HepG2 (cell line): ENCODE measurements at regions not wholly inside any gene's neighbourhood (a gene's known extent, or its start where the extent isn't known, plus 50 kb on each side); places are given as distances from the start of the nearest gene placed in this dataset.
A peak's percentile ranks its signal among the peaks of the same experiment; 100 is the strongest.

Experiments used
- ATAC-seq: fragments of 200-7000 bp; cut with Tn5 transposase; 3 replicates; pipeline ENCODE4 v1.9.1; 2020; ENCODE audit warnings: mild to moderate bottlenecking, moderate library complexity
- BruUV-seq: library from RNA; stranded (reverse); fragments of 400-500 nt; replicated peaks from 2 replicates; lab custom pipeline; 2021; lab: Mats Ljungman, UMichigan
- CTCF ChIA-PET: fragments of 300-600 bp; formaldehyde crosslinking; extraction: SDS; loops from one replicate; lab custom pipeline; 2021; ENCODE audit warnings: low total read pairs, inconsistent platforms, low intra/inter-chr PET ratio; lab: Yijun Ruan, JAX
- POLR2A ChIA-PET: fragments of 350-600 bp; sonication (Branson Sonifier 250); formaldehyde crosslinking; loops from one replicate; lab custom pipeline; 2020; ENCODE audit warnings: antibody characterized with exemption, inconsistent platforms; lab: Yijun Ruan, JAX
- DNase-seq: peaks from one replicate; pipeline ENCODE4 v3.0.0-alpha.2; 2015; ENCODE audit warnings: low spot score
- FAIRE-seq: peaks from 3 replicates; lab custom pipeline; 2011; peaks lifted over from hg19 to GRCh38; lab: Jason Lieb, UNC
- H2AFZ ChIP-seq: one replicate; pipeline ENCODE4 v1.6.1; 2011; ENCODE audit warnings: low read length, inconsistent platforms
- H3K27ac ChIP-seq: fragments of 300-600 bp; 3 replicates; pipeline ENCODE4 v1.8.0; 2011; ENCODE audit warnings: mixed run types, mild to moderate bottlenecking, mixed read lengths, low read length, inconsistent platforms; ENCODE audit not compliant: insufficient read depth; ENCODE audit errors: extremely low read length
- H3K27me3 ChIP-seq, 2 experiments: fragments of 200-600 bp in 1 of 2; 2 replicates in 1 of 2; 3 replicates in 1 of 2; pipeline versions ENCODE4 v1.6.0 to v1.8.0; 2011; ENCODE audit warnings: low read length in 2 of 2, mild to moderate bottlenecking in 2 of 2, moderate library complexity in 2 of 2, inconsistent platforms in 1 of 2; ENCODE audit not compliant: insufficient read depth in 2 of 2, control insufficient read depth in 1 of 2
- H3K36me3 ChIP-seq, 2 experiments: fragments of 200-600 bp in 1 of 2; replicated peaks in 1 of 2; 2 replicates in 1 of 2; 3 replicates in 1 of 2; pipeline versions ENCODE4 v1.5.1 to v1.8.0; 2011; ENCODE audit warnings: low read length in 2 of 2, inconsistent platforms in 1 of 2; ENCODE audit not compliant: insufficient read depth in 2 of 2, control insufficient read depth in 1 of 2
- H3K4me1 ChIP-seq: 2 replicates; pipeline ENCODE4 v1.5.1; 2012; ENCODE audit warnings: low read length, inconsistent platforms; ENCODE audit not compliant: insufficient read depth
- H3K4me2 ChIP-seq: 2 replicates; pipeline ENCODE4 v1.6.0; 2011; ENCODE audit warnings: low read depth, low read length, inconsistent platforms
- H3K4me3 ChIP-seq, 3 experiments: fragments of 200-600 bp in 1 of 3; sonication (generic), shearing (Covaris generic) in 1 of 3; replicated peaks in 1 of 3; 2 replicates each; pipeline ENCODE4 v1.5.1; 2011 to 2016; ENCODE audit warnings: low read length in 3 of 3, inconsistent platforms in 2 of 3, low read depth in 2 of 3, mild to moderate bottlenecking in 2 of 3, control low read depth in 1 of 3, mixed read lengths in 1 of 3; ENCODE audit not compliant: insufficient read depth in 1 of 3
- H3K79me2 ChIP-seq: one replicate; pipeline ENCODE4 v1.6.1; 2011; ENCODE audit warnings: low read length, inconsistent platforms; ENCODE audit not compliant: insufficient read depth
- H3K9ac ChIP-seq: 2 replicates; pipeline ENCODE4 v1.6.0; 2011; ENCODE audit warnings: mild to moderate bottlenecking, low read depth, low read length, inconsistent platforms; ENCODE audit not compliant: insufficient read depth
- H3K9me3 ChIP-seq: 2 replicates; pipeline ENCODE4 v1.5.1; 2012; ENCODE audit warnings: mild to moderate bottlenecking, low read length
- H4K20me1 ChIP-seq: 2 replicates; pipeline ENCODE4 v1.6.0; 2011; ENCODE audit warnings: inconsistent platforms, mild to moderate bottlenecking, low read length, moderate library complexity; ENCODE audit not compliant: insufficient read depth
- ATF7 ChIP-seq, 2 experiments: fragments of 450-650 bp in 1 of 2; sonication (generic) in 1 of 2; formaldehyde crosslinking in 1 of 2; IDR thresholded peaks; 2 replicates each; pipeline versions ENCODE4 v1.4.0 to v1.6.1; 2016 to 2020; ENCODE audit warnings: antibody characterized with exemption in 1 of 2, mild to moderate bottlenecking in 1 of 2, missing genetic modification reagents in 1 of 2
- GABPB1 ChIP-seq: IDR thresholded peaks from 2 replicates; pipeline ENCODE4 v1.6.1; 2016; ENCODE audit warnings: mild to moderate bottlenecking, missing genetic modification reagents, moderate library complexity, missing compliant biosample characterization
- MAFF ChIP-seq: IDR thresholded peaks from 2 replicates; pipeline ENCODE4 v1.6.1; 2011; ENCODE audit warnings: low read depth, low read length, improper control_type of control experiment
- RBM22 ChIP-seq: fragments of 200-400 bp; formaldehyde crosslinking; optimal IDR thresholded peaks from 2 replicates; pipeline ENCODE3; 2017; ENCODE audit warnings: mild to moderate bottlenecking, low read length, moderate library complexity
- SOX5 ChIP-seq: IDR thresholded peaks from 2 replicates; pipeline ENCODE4 v1.6.1; 2016; ENCODE audit warnings: borderline replicate concordance
- ZC3H13 ChIP-seq: sonication (generic); formaldehyde crosslinking; IDR thresholded peaks from 2 replicates; pipeline ENCODE4 v1.8.1; 2023; ENCODE audit warnings: mild to moderate bottlenecking, missing genetic modification reagents, moderate library complexity
- ZFP36L2 ChIP-seq: sonication (generic); formaldehyde crosslinking; IDR thresholded peaks from 2 replicates; pipeline ENCODE4 v1.4.0; 2020; ENCODE audit warnings: missing genetic modification reagents
- ZNF354B ChIP-seq: sonication (generic); formaldehyde crosslinking; IDR thresholded peaks from 2 replicates; pipeline ENCODE4 v1.8.0; 2022; ENCODE audit warnings: mild to moderate bottlenecking, missing genetic modification reagents
- ZNF451 ChIP-seq: sonication (generic); formaldehyde crosslinking; IDR thresholded peaks from 2 replicates; pipeline ENCODE4 v1.5.0; 2020; ENCODE audit warnings: mild to moderate bottlenecking, missing genetic modification reagents
- WGBS: methylation state at CpG from one replicate; pipeline ENCODE4 v1.1.6; 2017; ENCODE audit warnings: low lambda C conversion rate; 5-methylcytosine and 5-hydroxymethylcytosine counted together
- in situ Hi-C: cut with HindIII; loops from 2 replicates; pipeline ENCODE4 v1.10.0; 2017; ENCODE audit warnings: low pct_unique_long_range_greater_than_20kb; ENCODE audit not compliant: extremely low pct_ligation_motif_present
- intact Hi-C: fragments of 100-400 bp; cut with micrococcal nuclease; formaldehyde crosslinking; loops from one replicate; pipeline ENCODE4 v1.10.0; 2022; ENCODE audit not compliant: unreplicated experiment

DNA sequence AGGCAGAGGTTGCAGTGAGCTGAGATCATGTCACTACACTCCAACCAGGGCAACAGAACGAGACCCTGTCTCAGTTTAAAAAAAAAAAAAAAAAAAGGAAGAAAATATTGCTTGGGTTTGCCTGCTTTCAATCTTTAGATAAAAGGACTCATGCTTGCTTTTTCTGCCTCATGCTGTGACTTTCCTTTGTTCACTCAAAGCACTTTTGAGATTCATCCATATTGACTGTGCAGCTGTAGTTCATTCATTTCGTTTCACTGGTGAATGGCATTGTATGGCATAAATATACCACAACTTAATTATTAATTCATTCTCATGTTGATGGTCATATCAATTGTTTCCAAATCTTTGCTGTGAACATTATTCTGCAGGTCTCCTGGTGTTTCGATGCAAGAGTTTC, 97.6 kb upstream of the NFE2L3 start:
- in situ Hi-C loops (no loop called here), intact Hi-C loops (no loop called here)
- H3K36me3 ChIP-seq, result no peaks in the 10 kb centered on the region
- 23% methylated on average over 3 of the region's 3 CpGs for WGBS
- H3K9me3 ChIP-seq, result no peaks in the 10 kb centered on the region
- ChIA-PET POLR2A (no interaction called here), CTCF (no interaction called here)
- peaks cover 0 to 7% of the 10 kb centered on the region in 2 experiments; a peak in 1 of 5 replicates for H3K27me3 ChIP-seq
- TF ChIP-seq ZC3H13 (CRISPR knock-in tag) (no peak), SOX5 (CRISPR knock-in tag) (no peak), GABPB1 (CRISPR knock-in tag) (no peak), ZNF451 (no peak), MAFF (no peak), ZFP36L2 (CRISPR knock-in tag) (no peak), RBM22 (no peak)
- ATAC-seq (no peak), FAIRE-seq (no peak), DNase-seq (no peak)
- no peak overlapping the region for H3K27ac ChIP-seq
- H3K79me2 ChIP-seq, result no peaks in the 10 kb centered on the region
- H3K4me1 ChIP-seq, result no peaks in the 10 kb centered on the region
- no peak overlapping the region for H3K9ac ChIP-seq
- H4K20me1 ChIP-seq, result no peaks in the 10 kb centered on the region
- H3K4me3 ChIP-seq, result no peak overlapping the region
- H2AFZ ChIP-seq, result no peak overlapping the region
- H3K4me2 ChIP-seq, result no peak overlapping the region
- BruUV-seq, result no TSS peak

DNA sequence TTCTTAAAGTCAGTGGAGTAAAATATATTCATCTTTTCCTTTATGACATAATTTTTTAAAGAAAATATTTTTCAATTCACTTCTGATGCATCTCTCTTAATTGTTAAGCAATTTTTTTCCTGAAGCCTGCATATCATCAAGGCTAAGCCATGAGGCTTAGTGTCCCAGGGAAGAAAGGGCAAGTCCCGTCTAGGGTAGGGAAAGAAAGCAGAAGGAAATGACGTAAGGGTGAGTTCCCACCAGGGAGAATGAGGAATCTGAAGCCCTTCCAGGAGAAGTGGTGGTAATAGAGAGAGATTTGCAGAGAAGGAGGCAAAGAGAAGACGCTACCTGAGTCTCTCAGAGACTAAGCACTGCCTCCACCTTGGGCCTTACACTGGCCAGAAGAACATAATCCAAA, 96.8 kb upstream of the NFE2L3 start:
- no peak overlapping the region for H3K9ac ChIP-seq
- H3K27ac ChIP-seq, result no peak overlapping the region
- no peaks in the 10 kb centered on the region for H3K79me2 ChIP-seq
- no peak overlapping the region for H2AFZ ChIP-seq
- intact Hi-C loops, result no loop called here
- WGBS, result 4% methylated on average over 3 of the region's 3 CpGs
- DNase-seq (no peak), FAIRE-seq (no peak)
- H3K27me3 ChIP-seq, result peaks cover 0 to 7% of the 10 kb centered on the region in 2 experiments; a peak in 1 of 5 replicates
- H4K20me1 ChIP-seq, result no peaks in the 10 kb centered on the region
- H3K4me1 ChIP-seq, result no peaks in the 10 kb centered on the region
- H3K4me2 ChIP-seq, result no peak overlapping the region
- TF ChIP-seq ZNF354B, result no peak
- TF ChIP-seq ATF7 (IDR thresholded peaks at IDR 0.05), result peak; percentile 50; the same call in 1 of the 2 replicates
- TF ChIP-seq ATF7 (CRISPR knock-in tag; IDR thresholded peaks at IDR 0.05), result no peak
- TF ChIP-seq, all 625 proteins: peak for 1
- in situ Hi-C loops, result no loop called here
- POLR2A ChIA-PET, result no interaction called here
- no peak for ATAC-seq
- no peaks in the 10 kb centered on the region for H3K36me3 ChIP-seq
- H3K9me3 ChIP-seq, result no peaks in the 10 kb centered on the region
- no TSS peak for BruUV-seq
- CTCF ChIA-PET, result no interaction called here
- no peak overlapping the region for H3K4me3 ChIP-seq
